ENCODE measurements at regions not wholly inside any gene's neighbourhood (a gene's known extent, or its start where the extent isn't known, plus 50 kb on each side); places are given as distances from the start of the nearest gene placed in this dataset.

- no peak overlapping the region for H3K4me2 ChIP-seq (ENCODE audit: low read length)
- no peak overlapping the region for H2AFZ ChIP-seq (ENCODE audit: low read length)
- no peaks in the 10 kb centered on the region for H4K20me1 ChIP-seq (ENCODE audit: insufficient read depth, low read length)
- intact Hi-C loops (cut with micrococcal nuclease; ENCODE audit: unreplicated experiment) = no loop called here
- DNase-seq (ENCODE audit: low spot score) = no peak
- no peak overlapping the region for H3K4me3 ChIP-seq (ENCODE audit: low read depth, low read length, poor library complexity, severe bottlenecking)
- TF ChIP-seq CTCF (conservative IDR thresholded peaks at IDR 0.05; ENCODE audit: low read length) = no peak
- TF ChIP-seq EZH2phosphoT487 (IDR thresholded peaks at IDR 0.05; ENCODE audit: borderline replicate concordance, low read depth, low read length) = no peak
- no TSS peak for BruUV-seq (replicated peaks)
- CTCF ChIA-PET (ENCODE audit: unreplicated experiment) = no interaction called here
- H3K4me1 ChIP-seq (ENCODE audit: insufficient read depth, low read length, poor library complexity, severe bottlenecking) = no peaks in the 10 kb centered on the region
- POLR2A ChIA-PET = interaction anchor here (1.0 to 1.3 kb wide), 2 partner anchors 16 to 29 kb away, joined by 3 read pairs; no protein-coding TSS in a partner anchor
- no peaks in the 10 kb centered on the region for H3K36me3 ChIP-seq (ENCODE audit: insufficient read depth, low read length)
- no peaks in the 10 kb centered on the region for H3K9me2 ChIP-seq (ENCODE audit: insufficient read depth, low read length)
- H3K27ac ChIP-seq (ENCODE audit: low read depth, low read length, poor library complexity, severe bottlenecking) = no peak overlapping the region
- no peaks in the 10 kb centered on the region for H3K9me3 ChIP-seq (ENCODE audit: low read length)
- no peaks in the 10 kb centered on the region for H3K79me2 ChIP-seq (ENCODE audit: insufficient read depth, low read depth, low read length)
These were observed 266.9 kb upstream of the GULP1 start for GRCh38 chr2:188024811-188025210.

GRCh38 chr2:188028739-188029138 is 262.9 kb upstream of the GULP1 start:
- no peak overlapping the region for H3K27ac ChIP-seq (ENCODE audit: low read depth, low read length, poor library complexity, severe bottlenecking)
- H4K20me1 ChIP-seq (ENCODE audit: insufficient read depth, low read length) = no peaks in the 10 kb centered on the region
- BruUV-seq (replicated peaks) = no TSS peak
- ChIA-PET CTCF (ENCODE audit: unreplicated experiment) (no interaction called here), POLR2A (no interaction called here)
- no peaks in the 10 kb centered on the region for H3K4me1 ChIP-seq (ENCODE audit: insufficient read depth, low read length, poor library complexity, severe bottlenecking)
- TF ChIP-seq CTCF (conservative IDR thresholded peaks at IDR 0.05; ENCODE audit: low read length) = no peak
- no peak for TF ChIP-seq EZH2phosphoT487 (IDR thresholded peaks at IDR 0.05; ENCODE audit: borderline replicate concordance, low read depth, low read length)
- no peak overlapping the region for H2AFZ ChIP-seq (ENCODE audit: low read length)
- no peaks in the 10 kb centered on the region for H3K9me3 ChIP-seq (ENCODE audit: low read length)
- no peak overlapping the region for H3K4me2 ChIP-seq (ENCODE audit: low read length)
- no peaks in the 10 kb centered on the region for H3K36me3 ChIP-seq (ENCODE audit: insufficient read depth, low read length)
- H3K79me2 ChIP-seq (ENCODE audit: insufficient read depth, low read depth, low read length) = no peaks in the 10 kb centered on the region
- no peaks in the 10 kb centered on the region for H3K9me2 ChIP-seq (ENCODE audit: insufficient read depth, low read length)
- no peak for DNase-seq (ENCODE audit: low spot score)
- H3K4me3 ChIP-seq (ENCODE audit: low read depth, low read length, poor library complexity, severe bottlenecking) = no peak overlapping the region
- intact Hi-C loops (cut with micrococcal nuclease; ENCODE audit: unreplicated experiment) = no loop called here

- POLR2A ChIA-PET = no interaction called here
- Histone ChIP-seq H2AFZ (ENCODE audit: low read length) (no peak overlapping the region), H3K4me2 (ENCODE audit: low read length) (no peak overlapping the region), H3K9me2 (ENCODE audit: insufficient read depth, low read length) (no peaks in the 10 kb centered on the region), H3K27ac (ENCODE audit: low read depth, low read length, poor library complexity, severe bottlenecking) (no peak overlapping the region), H3K9me3 (ENCODE audit: low read length) (no peaks in the 10 kb centered on the region), H3K4me1 (ENCODE audit: insufficient read depth, low read length, poor library complexity, severe bottlenecking) (no peaks in the 10 kb centered on the region), H3K36me3 (ENCODE audit: insufficient read depth, low read length) (no peaks in the 10 kb centered on the region), H3K4me3 (ENCODE audit: low read depth, low read length, poor library complexity, severe bottlenecking) (no peak overlapping the region), H4K20me1 (ENCODE audit: insufficient read depth, low read length) (no peaks in the 10 kb centered on the region), H3K79me2 (ENCODE audit: insufficient read depth, low read depth, low read length) (no peaks in the 10 kb centered on the region)
- CTCF ChIA-PET (ENCODE audit: unreplicated experiment) = no interaction called here
- no peak for DNase-seq (ENCODE audit: low spot score)
- intact Hi-C loops (cut with micrococcal nuclease; ENCODE audit: unreplicated experiment) = no loop called here
- TF ChIP-seq CTCF (conservative IDR thresholded peaks at IDR 0.05; ENCODE audit: low read length) = no peak
- no TSS peak for BruUV-seq (replicated peaks)
These were observed 259.4 kb upstream of the GULP1 start for GRCh38 chr2:188032306-188032705.

Data from OCI-LY7 (cell line).